Kidney capillary endothelial cell (primary cell): ENCODE measurements at regions not wholly inside any gene's neighbourhood (a gene's known extent, or its start where the extent isn't known, plus 50 kb on each side); places are given as distances from the start of the nearest gene placed in this dataset.
"Not testable (repeated sequence)": the region's sequence is repeated elsewhere in the genome, so short reads cannot be mapped to it uniquely, and the experiment has no call there.

ENCODE experiments used
- DNase-seq: peaks from one replicate; pipeline ENCODE4 v3.0.0-alpha.2; 2018; ENCODE audit warnings: low spot score

DNA sequence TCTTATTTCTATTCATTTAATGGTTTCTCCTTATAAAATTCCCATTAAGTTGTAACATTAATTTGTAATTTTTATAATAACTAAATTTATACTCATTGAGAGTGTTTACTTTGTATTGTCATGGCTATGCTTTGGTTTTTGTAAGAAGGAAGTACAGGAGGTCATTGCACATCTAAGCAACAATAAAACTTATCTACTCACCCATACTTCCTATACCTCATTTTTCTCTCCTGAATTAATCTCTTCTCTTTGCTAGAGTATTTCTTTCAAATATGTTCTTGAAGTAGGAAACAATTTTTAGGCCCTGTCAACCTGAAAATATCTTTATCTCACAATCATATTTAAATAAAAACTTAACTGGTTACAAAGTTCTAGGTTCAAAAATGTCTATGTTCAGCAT lies 95.4 kb upstream of the WDR11 start:
- no peak for DNase-seq

- no peak for DNase-seq
These were observed 90.9 kb upstream of the WDR11 start for GRCh38 chr10:120760253-120760652.

- DNase-seq = no peak
These were observed 89.2 kb upstream of the WDR11 start for GRCh38 chr10:120761951-120762350.

- no peak for DNase-seq
These were observed 85.8 kb upstream of the WDR11 start for GRCh38 chr10:120765226-120765803.

DNA sequence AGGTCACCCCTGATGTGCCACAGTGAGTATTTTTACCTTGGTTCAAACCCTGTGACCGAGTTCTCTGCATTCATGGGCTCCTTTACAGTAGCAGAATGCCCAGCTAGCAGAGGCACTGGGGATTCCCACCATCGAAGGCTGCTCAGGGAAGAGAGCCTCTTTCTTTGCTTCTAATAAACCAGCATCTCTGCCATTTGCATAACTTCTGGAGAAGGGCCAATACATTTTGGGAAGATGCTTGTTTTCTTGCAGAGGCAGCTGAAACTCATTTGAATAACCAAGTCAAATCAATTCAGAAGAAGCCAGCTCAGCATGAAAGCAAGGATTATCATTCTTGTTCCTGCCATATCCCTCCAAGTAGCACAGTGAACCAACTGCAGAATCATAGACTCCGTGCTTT lies 82.9 kb upstream of the WDR11 start:
- DNase-seq = no peak

DNA sequence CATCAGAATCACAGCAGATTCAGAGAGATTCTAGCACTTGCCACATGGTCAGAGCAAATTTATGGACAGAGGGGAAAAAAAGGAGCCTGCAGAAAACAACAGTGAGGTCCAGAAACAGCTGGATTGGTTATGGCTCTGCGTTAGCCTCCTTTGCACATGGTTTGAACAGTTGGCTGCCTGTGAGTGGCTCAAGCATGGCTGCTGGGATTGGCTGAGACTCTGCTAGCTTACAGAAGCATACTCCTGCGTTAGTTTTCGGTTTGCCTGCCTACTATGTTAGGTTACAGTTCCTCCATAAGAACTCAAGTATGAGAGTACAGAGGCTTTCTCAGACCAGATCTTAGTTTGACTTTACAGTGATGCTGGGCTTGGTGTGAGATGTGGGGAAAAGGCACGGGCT lies 80.7 kb upstream of the WDR11 start:
- DNase-seq = no peak

DNA sequence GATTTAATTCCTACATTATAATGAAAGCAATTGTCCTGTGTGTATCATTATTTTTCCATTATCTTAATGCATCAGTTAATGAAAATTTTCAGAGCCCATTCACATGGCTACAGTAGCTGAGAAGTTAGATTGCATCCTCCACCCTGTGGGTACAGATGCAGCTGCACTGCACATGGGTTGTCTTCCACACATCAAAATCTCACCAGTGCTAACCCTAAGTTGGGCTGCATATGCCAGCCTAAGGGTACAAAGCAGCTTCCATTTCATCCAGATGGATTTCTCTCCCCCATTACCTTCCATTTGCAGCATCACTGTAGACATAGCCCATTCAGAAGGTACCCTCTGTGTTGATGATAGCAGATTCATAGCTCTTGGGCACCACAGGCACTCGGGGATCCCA lies 74.7 kb upstream of the WDR11 start:
- DNase-seq = no peak

- DNase-seq = no peak
These were observed 68.8 kb upstream of the WDR11 start for GRCh38 chr10:120782336-120782735.

DNA sequence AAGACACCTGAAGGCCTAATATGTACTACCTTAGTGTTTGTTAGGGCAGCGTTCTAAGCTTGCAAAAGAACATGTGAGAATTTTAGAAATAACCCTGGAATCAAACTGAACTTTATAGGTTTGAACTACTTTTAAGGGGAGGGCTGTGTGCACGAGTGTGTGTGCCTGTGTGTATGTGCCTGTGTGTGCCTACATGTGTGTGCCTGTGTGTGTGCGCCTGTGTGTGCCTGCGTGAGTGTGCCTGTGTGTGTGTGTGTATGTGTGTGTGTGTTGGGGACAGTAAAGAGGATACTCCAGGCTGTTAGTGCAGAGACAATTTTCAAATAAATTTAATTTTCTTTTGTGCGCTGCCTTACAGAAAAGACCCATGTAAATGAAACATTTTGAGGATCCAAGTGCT lies 68.1 kb upstream of the WDR11 start:
- no peak for DNase-seq

DNA sequence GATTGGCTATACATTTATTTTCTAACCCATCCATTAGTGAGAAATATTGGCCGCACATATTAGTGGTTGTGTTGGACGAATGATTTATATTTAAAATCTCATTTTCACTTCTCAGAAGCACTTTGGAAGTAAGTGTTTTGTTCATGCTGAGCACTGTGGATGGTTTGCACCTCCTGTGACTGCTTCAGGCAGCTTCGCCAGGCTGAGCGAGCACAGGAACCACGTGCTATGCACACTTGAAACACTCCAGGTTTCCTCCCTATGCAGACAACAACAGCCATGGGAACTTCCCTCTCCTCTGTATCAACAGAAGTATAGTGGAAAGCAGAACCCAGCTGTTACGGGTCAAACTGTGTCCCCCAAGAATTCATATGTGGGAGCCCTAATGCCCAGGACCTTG lies 67.3 kb upstream of the WDR11 start:
- no peak for DNase-seq

- DNase-seq = no peak
These were observed 62.4 kb upstream of the WDR11 start for GRCh38 chr10:120788771-120789170.

DNA sequence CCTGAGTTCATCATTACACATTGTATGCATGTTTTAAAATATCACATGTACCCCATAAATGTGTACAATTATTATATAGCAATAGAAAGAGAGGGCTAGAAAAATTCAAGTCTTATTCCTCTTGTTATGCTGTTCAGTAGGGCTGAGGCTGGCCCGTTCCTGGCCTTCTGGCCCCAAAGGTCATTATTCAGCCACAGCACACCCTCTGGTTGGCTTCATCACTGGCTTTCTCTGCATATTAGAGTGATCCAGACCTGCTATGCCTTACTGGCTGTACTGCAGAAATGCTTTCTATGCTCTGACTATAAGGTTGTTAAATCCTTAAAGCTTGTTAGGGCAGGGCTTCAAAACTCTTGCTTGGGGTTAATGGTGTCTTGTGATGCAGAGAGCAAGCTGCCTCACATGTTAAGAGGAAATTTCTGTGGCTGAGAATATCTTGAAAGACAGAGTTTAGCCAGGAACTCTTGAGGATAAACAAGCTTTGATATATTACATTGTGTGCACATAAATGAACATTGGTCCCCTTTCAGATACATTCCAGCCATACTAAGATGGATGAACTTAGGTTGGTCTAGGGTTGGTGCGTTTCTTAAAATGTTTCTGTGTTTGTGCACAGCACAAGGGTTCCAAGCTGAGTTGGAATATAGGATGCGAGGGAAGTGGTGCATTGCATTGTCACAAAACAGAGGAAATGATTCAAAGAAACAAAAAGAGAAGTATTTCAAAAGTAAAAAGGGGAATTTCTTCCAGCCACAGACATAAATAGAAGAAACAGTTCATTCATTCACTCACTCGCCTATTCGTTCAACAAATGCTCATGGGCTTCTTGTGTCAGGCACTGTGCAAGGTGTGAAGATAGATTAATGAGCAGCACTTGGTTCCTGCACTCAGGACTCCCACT lies 61.6 kb upstream of the WDR11 start:
- DNase-seq = no peak

DNA sequence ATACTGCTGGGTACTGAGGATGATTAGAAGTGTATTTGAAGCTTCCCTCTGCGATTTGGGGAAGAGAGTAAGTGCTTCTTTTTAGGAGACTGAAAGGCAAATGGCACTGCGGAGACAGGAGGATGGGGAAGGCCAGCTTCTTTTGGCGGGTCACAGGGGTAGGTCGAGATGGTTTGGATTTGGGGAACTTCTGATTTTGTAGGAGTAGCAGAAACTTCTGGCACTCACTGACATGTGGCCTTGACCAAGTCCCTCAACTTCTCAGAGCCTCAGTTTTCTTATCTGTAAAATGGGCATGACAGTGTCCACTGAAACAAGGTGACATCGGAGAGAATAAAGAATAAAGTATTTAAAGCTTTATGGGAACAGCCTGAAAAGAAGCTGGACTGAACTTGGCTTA lies 59.8 kb upstream of the WDR11 start:
- DNase-seq = no peak

DNA sequence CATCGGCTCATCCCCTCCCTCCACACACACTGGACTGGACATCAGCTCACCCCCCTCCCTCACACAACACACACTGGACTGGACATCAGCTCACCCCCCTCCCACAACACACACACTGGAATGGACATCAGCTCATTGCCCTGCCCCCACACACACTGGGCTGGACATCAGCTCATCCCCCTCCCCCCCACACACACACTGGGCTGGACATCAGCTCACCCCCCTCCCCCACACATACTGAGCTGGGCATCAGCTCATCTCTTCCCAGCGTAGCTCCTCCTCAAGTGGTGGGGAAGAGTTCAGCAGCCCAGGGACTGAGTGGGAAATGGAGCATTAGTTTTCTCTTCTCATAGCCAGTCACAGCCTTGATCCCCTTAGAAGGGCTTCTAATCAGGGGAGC lies 58.1 kb upstream of the WDR11 start:
- no peak for DNase-seq

- DNase-seq = no peak
These were observed 56.8 kb upstream of the WDR11 start for GRCh38 chr10:120794390-120794789.

DNA sequence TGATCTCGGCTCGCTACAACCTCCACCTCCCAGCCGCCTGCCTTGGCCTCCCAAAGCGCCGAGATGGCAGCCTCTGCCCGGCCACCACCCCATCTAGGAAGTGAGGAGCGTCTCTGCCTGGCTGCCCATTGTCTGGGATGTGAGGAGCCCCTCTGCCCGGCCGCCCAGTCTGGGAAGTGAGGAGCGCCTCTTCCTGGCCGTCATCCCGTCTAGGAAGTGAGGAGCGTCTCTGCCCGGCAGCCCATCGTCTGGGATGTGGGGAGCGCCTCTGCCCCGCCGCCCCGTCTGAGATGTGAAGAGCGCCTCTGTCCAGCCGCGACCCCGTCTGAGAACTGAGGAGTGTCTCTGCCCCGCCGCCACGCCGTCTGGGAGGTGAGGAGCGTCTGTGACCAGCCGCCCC lies 52.9 kb upstream of the WDR11 start:
- not testable (repeated sequence) for DNase-seq

DNA sequence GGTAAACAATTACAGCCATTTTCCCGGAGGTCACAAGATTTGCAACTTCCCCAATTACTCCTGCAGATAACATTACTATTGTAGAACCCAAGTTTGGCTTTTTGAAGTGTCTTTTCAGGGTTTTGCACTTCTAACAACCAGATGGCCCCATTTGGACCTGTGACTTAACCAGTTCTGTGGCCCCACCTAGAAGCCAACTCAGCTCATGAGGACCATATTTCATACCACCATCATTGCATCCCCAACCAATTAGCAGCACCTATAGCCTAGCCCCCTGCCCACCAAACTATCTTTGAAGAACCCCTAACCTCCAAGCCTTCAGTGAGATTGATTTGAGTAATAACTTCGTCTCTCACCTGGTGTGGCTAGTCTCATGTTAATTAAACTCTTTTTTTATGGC lies 51.3 kb upstream of the WDR11 start:
- no peak for DNase-seq

DNA sequence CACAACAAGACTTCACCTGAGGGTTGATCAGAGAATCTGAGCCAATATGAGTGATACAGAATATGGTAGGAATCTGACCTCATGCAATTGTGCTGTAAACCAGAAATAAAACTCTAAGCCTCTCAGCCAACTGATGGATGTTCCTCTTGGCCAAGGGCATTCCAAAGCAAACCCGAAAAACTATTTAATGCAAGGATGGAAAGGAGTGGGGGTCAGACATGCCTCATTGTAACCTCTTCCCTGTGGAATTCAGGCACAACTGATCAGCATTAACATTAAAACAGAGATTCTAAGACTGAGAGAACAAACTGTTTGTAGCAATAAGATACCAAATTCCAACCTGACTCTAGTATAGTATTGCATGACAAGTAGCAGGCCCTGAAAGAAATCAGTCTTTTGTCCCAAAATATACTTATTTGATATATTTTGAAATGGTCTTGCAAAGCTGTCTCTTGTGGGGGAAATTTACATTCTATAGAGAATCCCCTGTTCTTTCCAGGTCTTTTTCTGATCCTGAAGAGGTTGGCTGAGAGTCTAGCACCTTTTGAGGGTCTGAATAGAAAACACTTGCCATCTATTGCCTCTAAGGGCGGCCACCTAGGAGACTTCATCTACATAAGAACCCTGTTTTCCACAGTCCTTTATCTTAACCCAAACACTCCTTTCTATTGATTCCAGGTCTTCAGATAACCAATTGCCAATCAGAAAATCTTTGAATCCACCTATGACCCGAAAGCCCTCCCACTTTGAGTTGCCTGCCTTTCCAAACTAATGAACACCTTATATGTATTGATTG lies 50.4 kb upstream of the WDR11 start:
- no peak for DNase-seq
